ENCODE measurements at regions not wholly inside any gene's neighbourhood (a gene's known extent, or its start where the extent isn't known, plus 50 kb on each side); places are given as distances from the start of the nearest gene placed in this dataset.

DNA sequence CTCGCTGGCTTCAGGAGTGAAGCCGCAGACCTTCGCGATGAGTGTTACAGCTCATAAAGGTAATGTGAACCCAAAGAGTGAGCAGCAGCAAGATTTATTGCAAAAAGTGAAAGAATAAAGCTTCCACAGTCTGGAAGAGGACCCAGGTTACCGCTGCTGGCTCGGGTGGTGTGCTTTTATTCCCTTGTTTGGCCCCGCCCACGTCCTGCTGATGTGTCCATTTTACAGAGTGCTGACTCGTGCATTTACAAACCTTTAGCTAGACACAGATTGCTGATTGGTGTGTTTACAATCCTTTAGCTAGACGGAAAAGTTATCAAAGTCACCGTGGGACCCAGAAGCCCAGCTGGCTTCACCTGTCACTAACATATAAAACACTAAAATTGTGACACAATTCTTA, 1464.5 kb downstream of the ZPLD1 start:
- no peak overlapping the region for H3K27ac Mint-ChIP-seq
- no peaks in the 10 kb centered on the region for H3K27me3 Mint-ChIP-seq (ENCODE audit: low read depth, poor library complexity)
- TF ChIP-seq, protein P1, sequence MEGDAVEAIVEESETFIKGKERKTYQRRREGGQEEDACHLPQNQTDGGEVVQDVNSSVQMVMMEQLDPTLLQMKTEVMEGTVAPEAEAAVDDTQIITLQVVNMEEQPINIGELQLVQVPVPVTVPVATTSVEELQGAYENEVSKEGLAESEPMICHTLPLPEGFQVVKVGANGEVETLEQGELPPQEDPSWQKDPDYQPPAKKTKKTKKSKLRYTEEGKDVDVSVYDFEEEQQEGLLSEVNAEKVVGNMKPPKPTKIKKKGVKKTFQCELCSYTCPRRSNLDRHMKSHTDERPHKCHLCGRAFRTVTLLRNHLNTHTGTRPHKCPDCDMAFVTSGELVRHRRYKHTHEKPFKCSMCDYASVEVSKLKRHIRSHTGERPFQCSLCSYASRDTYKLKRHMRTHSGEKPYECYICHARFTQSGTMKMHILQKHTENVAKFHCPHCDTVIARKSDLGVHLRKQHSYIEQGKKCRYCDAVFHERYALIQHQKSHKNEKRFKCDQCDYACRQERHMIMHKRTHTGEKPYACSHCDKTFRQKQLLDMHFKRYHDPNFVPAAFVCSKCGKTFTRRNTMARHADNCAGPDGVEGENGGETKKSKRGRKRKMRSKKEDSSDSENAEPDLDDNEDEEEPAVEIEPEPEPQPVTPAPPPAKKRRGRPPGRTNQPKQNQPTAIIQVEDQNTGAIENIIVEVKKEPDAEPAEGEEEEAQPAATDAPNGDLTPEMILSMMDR (IDR thresholded peaks at IDR 0.05), result no peak
- H3K9me3 Mint-ChIP-seq, result no peaks in the 10 kb centered on the region
- H3K36me3 Mint-ChIP-seq (ENCODE audit: low read depth), result no peaks in the 10 kb centered on the region
- no peak overlapping the region for H3K4me3 Mint-ChIP-seq
- DNase-seq, result peak; percentile 2
- H3K4me1 Mint-ChIP-seq, result no peaks in the 10 kb centered on the region

DNA sequence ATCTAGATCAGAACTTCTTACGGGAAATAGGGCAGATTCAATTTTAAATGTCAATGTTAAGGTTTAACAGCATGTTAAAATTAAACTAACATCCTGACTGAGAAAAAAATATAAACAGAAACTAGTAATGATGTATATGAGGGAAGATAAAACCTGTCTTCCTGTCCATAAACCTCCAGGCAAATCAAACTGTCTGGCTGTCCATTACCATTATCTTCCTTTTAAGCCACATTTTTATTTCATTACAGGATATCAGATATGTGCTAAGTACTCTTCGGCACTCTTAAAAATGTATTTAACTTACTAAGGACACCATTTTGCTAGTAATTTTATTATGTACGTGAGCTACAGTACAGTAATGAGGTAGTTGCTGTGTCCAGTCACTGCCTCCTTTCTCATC, 1461.7 kb upstream of the ALCAM start:
- Mint-ChIP-seq H3K27ac (no peak overlapping the region), H3K27me3 (ENCODE audit: low read depth, poor library complexity) (no peaks in the 10 kb centered on the region), H3K36me3 (ENCODE audit: low read depth) (no peaks in the 10 kb centered on the region), H3K4me1 (no peaks in the 10 kb centered on the region), H3K4me3 (no peak overlapping the region), H3K9me3 (no peaks in the 10 kb centered on the region)
- no peak for DNase-seq
- TF ChIP-seq, protein P1 (IDR thresholded peaks at IDR 0.05), result no peak

DNA sequence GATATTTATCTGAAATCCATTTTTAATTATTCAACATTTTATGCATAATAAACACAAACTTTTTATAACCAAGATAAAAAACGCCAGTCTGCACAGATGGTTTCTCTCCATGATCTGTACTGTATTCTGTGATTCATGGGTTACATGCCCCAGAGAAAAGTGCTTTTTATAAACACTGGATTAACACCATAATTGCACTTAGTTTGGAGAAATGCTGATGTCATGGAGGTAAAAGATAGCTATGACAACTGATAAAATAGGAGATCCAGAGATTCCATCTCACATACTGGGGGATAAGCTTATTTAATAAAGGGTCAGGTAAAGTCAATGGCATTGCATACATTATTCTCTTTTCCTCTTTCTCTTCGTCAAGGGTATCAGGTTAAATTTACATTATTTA, 1460.4 kb upstream of the ALCAM start:
- Mint-ChIP-seq H3K36me3 (ENCODE audit: low read depth) (no peaks in the 10 kb centered on the region), H3K4me1 (no peaks in the 10 kb centered on the region), H3K9me3 (no peaks in the 10 kb centered on the region), H3K4me3 (no peak overlapping the region), H3K27me3 (ENCODE audit: low read depth, poor library complexity) (no peaks in the 10 kb centered on the region), H3K27ac (no peak overlapping the region)
- TF ChIP-seq, protein P1 (IDR thresholded peaks at IDR 0.05), result no peak
- DNase-seq, result no peak

DNA sequence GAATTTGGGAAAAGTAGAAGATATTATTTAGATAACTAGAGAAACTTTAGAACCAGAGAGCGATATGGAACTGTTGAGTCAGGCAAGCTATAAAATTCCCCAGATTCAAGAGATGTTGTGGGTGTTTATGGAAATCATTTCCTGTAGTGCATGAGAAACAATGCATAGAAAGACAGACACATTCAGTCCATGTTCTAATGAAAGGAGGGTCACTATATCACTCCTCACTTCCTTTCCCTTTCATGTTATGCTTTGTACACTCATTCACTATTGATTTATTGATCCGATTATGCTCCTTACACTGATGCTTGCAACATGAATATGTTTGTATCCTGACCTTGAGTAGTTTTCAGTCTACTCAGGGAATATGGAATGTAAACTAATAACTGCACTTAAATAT, 1459.9 kb upstream of the ALCAM start:
- Mint-ChIP-seq H3K27me3 (ENCODE audit: low read depth, poor library complexity) (no peaks in the 10 kb centered on the region), H3K9me3 (no peaks in the 10 kb centered on the region), H3K4me1 (no peaks in the 10 kb centered on the region), H3K36me3 (ENCODE audit: low read depth) (no peaks in the 10 kb centered on the region), H3K27ac (no peak overlapping the region), H3K4me3 (no peak overlapping the region)
- DNase-seq, result no peak
- TF ChIP-seq, protein P1 (IDR thresholded peaks at IDR 0.05), result no peak

DNA sequence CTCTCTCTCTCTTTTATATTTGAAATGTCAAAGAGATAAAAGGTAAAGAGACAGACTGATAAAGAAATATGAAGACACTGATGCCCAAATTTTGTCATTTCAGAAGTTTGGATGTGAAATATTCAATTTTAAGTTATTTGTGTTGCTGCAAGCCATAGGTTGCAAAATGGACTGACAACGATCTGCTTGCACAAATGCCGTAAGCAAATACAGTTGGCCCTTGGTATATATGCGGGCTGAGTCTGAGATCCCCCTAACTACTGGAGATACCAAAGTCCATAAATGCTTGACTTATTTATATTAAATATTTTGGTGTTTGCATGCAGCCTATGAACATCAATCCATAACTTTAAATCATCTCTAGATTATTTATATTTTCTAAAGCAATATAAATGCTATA, 1459.1 kb upstream of the ALCAM start:
- H3K27me3 Mint-ChIP-seq (ENCODE audit: low read depth, poor library complexity), result no peaks in the 10 kb centered on the region
- TF ChIP-seq, protein P1 (IDR thresholded peaks at IDR 0.05), result no peak
- H3K27ac Mint-ChIP-seq, result no peak overlapping the region
- H3K36me3 Mint-ChIP-seq (ENCODE audit: low read depth), result no peaks in the 10 kb centered on the region
- no peak for DNase-seq
- H3K4me3 Mint-ChIP-seq, result no peak overlapping the region
- H3K4me1 Mint-ChIP-seq, result no peaks in the 10 kb centered on the region
- no peaks in the 10 kb centered on the region for H3K9me3 Mint-ChIP-seq

DNA sequence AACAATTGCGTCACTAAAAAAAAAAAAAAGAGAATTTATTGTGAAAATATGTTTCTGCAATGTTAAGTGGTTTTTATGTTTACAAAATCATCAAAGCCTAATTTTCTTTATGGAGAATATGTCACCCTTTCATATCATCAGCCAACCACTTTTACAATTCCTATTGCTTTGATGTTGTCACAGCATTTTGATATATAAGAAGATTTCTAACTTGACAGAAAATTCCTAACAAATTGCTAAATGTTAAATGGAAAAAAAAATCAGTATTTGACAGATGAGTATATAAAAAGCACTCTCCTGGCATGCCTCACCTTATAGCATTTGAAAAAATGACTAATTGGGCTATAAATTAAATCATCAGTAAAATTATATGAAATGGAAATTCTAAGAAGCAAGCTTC, 1457.3 kb upstream of the ALCAM start:
- Mint-ChIP-seq H3K9me3 (no peaks in the 10 kb centered on the region), H3K4me1 (no peaks in the 10 kb centered on the region), H3K27me3 (ENCODE audit: low read depth, poor library complexity) (no peaks in the 10 kb centered on the region), H3K36me3 (ENCODE audit: low read depth) (no peaks in the 10 kb centered on the region), H3K27ac (no peak overlapping the region), H3K4me3 (no peak overlapping the region)
- TF ChIP-seq, protein P1 (IDR thresholded peaks at IDR 0.05), result no peak
- DNase-seq, result no peak
